ENCODE measurements at regions not wholly inside any gene's neighbourhood (a gene's known extent, or its start where the extent isn't known, plus 50 kb on each side); places are given as distances from the start of the nearest gene placed in this dataset.

DNA sequence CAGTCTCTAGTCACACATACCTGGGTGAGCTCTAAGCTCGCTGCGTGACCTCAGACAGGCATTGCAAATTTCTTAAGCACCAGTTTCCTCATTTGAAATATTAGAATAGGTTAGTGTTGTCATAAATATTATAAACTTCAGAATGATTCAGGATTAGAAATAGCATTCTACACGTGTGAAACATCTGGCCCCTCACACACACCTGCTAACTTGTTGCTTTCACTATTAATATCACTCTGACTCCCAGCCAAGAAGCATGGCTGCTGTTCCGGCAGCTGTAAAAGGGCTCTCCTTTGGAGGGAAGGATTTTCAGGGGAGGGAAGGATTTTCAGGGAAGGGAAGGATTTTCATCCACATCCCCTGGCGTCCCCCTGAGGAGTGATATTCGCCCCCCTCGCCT lies 161.3 kb upstream of the GPR12 start:
- DNase-seq (ENCODE audit: low read depth) = no peak
- TF ChIP-seq, protein P1, sequence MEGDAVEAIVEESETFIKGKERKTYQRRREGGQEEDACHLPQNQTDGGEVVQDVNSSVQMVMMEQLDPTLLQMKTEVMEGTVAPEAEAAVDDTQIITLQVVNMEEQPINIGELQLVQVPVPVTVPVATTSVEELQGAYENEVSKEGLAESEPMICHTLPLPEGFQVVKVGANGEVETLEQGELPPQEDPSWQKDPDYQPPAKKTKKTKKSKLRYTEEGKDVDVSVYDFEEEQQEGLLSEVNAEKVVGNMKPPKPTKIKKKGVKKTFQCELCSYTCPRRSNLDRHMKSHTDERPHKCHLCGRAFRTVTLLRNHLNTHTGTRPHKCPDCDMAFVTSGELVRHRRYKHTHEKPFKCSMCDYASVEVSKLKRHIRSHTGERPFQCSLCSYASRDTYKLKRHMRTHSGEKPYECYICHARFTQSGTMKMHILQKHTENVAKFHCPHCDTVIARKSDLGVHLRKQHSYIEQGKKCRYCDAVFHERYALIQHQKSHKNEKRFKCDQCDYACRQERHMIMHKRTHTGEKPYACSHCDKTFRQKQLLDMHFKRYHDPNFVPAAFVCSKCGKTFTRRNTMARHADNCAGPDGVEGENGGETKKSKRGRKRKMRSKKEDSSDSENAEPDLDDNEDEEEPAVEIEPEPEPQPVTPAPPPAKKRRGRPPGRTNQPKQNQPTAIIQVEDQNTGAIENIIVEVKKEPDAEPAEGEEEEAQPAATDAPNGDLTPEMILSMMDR (IDR thresholded peaks at IDR 0.05; ENCODE audit: low read length, missing control alignments) = no peak
- no peak overlapping the region for H3K4me3 ChIP-seq (replicated peaks; ENCODE audit: low read depth, low read length)

DNA sequence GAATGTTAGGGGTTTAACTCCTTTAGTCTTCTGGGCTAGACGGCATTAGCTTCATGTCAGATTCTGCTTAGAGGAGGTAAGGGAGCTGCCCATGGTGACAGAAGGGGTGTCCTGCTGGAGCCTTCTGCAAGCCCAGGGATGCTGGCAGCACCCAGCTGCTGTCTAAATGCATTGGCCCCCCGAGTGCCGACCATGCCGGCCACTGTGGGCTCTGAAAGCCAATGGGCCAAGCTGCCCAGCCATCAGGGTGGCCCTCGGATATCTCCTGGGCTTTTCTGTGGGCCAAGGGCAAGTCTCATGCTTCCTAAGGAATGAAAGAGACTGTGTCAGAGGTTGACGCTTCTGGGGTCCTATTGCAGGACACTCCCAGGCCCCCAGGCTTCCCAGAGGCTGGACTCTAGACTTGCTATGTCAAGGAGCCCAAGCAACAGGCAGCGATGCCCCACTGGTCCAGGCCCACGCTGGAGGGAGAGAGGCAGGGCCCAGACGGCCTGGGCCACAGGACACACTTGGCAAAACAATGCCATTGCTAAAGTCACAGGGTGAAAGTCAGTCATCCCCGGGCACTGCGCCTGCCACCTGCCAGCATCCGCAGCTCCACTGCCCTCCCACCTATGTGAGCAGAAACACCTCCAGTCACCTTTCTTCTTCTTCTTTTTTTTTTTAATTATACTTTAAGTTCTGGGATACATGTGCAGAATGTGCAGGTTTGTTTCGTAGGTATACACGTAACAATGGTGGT lies 160.2 kb upstream of the GPR12 start:
- TF ChIP-seq, protein P1 (IDR thresholded peaks at IDR 0.05; ENCODE audit: low read length, missing control alignments) = no peak
- H3K4me3 ChIP-seq (replicated peaks; ENCODE audit: low read depth, low read length) = no peak overlapping the region
- DNase-seq (ENCODE audit: low read depth) = no peak

DNA sequence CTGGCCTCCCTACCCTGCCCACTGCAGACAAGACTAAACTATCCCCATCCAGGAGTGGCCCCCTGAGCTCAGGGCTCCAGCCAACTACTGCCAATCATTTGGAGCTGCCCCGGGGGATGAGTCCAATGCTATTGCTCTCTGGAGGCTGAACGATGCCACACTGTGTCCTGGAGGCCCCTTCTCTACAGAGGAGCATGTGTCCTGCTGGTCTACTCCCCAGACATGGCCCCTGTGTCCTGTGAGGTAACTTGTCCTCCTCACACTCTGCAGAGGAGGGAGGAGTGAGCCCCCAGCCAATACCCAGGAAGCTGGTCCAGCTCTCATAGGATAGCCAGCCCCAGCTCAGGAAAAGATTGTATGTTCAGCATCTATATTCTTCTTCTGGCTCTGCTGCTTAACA lies 159.1 kb upstream of the GPR12 start:
- no peak overlapping the region for H3K4me3 ChIP-seq (replicated peaks; ENCODE audit: low read depth, low read length)
- no peak for DNase-seq (ENCODE audit: low read depth)
- TF ChIP-seq, protein P1 (IDR thresholded peaks at IDR 0.05; ENCODE audit: low read length, missing control alignments) = no peak

DNA sequence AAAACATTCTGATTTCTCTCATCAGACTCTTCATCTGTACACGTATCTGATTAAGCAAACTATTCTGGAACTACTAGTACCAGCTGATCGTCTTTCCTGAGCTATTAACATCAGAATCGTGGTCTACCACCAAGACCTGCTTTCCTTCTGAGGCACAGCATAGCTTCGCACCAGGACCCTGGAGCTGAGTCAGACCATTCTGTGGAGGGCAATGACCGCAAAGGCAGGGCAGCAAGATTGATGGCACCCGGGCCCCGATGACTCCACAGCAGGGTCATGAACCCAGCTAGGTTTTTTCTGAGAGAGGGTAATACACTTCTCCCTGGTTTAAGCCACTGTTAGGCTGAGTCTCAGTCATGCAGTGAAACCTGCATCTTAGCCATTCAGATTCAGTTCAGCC lies 158.7 kb upstream of the GPR12 start:
- H3K4me3 ChIP-seq (replicated peaks; ENCODE audit: low read depth, low read length) = no peak overlapping the region
- DNase-seq (ENCODE audit: low read depth) = no peak
- TF ChIP-seq, protein P1 (IDR thresholded peaks at IDR 0.05; ENCODE audit: low read length, missing control alignments) = no peak

DNA sequence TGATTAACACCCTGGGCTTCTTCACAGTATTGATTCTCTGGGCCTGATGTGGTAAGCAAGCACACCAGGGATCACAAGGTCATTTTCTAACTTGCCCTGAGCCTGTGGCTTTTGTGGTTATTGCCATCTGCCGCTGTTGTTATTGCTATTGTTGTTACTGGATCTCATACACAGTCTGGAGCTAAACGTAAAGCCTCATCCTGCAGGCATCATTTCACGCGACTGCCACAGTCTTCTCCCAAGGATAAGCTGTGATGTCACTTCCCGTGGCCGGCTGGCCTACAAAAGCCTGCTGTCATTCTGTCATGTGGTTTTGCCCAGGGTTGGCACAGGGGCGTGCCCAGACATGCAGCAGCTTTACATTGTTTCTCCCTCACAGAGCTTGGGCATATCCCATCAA lies 154.0 kb upstream of the GPR12 start:
- TF ChIP-seq, protein P1 (IDR thresholded peaks at IDR 0.05; ENCODE audit: low read length, missing control alignments) = no peak
- DNase-seq (ENCODE audit: low read depth) = no peak
- H3K4me3 ChIP-seq (replicated peaks; ENCODE audit: low read depth, low read length) = no peak overlapping the region

DNA sequence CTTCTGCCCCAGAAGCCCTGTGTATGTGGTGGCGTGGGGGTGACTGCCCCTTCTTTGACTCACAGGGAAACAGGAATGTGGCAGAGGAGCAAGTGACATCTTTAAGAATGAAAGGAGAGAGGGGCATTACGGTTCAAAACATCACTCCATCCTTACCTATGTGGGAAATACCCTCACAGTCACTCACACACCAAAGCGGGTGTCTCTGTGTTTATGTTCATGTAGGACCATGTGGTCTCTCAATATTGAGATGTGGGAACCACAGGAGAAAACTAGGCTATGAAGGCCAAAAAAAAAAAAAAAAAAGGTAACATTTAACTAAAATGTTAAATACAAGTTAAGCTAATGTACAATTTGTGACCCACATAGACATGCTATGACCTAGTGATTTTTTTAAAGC lies 153.6 kb upstream of the GPR12 start:
- no peak overlapping the region for H3K4me3 ChIP-seq (replicated peaks; ENCODE audit: low read depth, low read length)
- TF ChIP-seq, protein P1 (IDR thresholded peaks at IDR 0.05; ENCODE audit: low read length, missing control alignments) = no peak
- DNase-seq (ENCODE audit: low read depth) = no peak

Data from fibroblast of pulmonary artery (primary cell).